H1 (cell line): ENCODE measurements at regions not wholly inside any gene's neighbourhood (a gene's known extent, or its start where the extent isn't known, plus 50 kb on each side); places are given as distances from the start of the nearest gene placed in this dataset.

Source experiments
- CTCF ChIA-PET: fragments of 300-600 bp; sonication (Branson Sonifier 250); formaldehyde crosslinking; loops from one replicate; lab custom pipeline; 2021; ENCODE audit not compliant: partially characterized antibody; lab: Charles Lee
- POLR2A ChIA-PET: fragments of 300-600 bp; sonication (Branson Sonifier 250); formaldehyde crosslinking; loops from one replicate; lab custom pipeline; 2021; ENCODE audit warnings: inconsistent platforms; ENCODE audit not compliant: partially characterized antibody; lab: Charles Lee
- DNase-seq, 2 experiments: peaks; one replicate each; pipeline versions ENCODE4 v3.0.0 to v3.0.0-alpha.2; 2010 to 2022; ENCODE audit warnings: low spot score in 2 of 2, low read depth in 1 of 2, mixed read lengths in 1 of 2
- FAIRE-seq: peaks from 2 replicates; lab custom pipeline; 2011; peaks lifted over from hg19 to GRCh38; lab: Jason Lieb, UNC
- H2AFZ ChIP-seq: 2 replicates; pipeline ENCODE4 v1.8.1; 2012; ENCODE audit warnings: low read length, inconsistent platforms
- H2AK5ac ChIP-seq: 2 replicates; pipeline ENCODE4 v1.6.1; 2013; ENCODE audit warnings: low read depth, low read length
- H2BK120ac ChIP-seq: replicated peaks from 2 replicates; pipeline ENCODE3; 2013; ENCODE audit warnings: low read depth, low read length, inconsistent platforms
- H2BK12ac ChIP-seq: 2 replicates; pipeline ENCODE4 v1.6.1; 2013; ENCODE audit warnings: low read depth, low read length
- H2BK15ac ChIP-seq: 2 replicates; pipeline ENCODE4 v1.6.1; 2013; ENCODE audit warnings: low read length
- H2BK20ac ChIP-seq: 2 replicates; pipeline ENCODE4 v1.6.1; 2013; ENCODE audit warnings: low read length
- H2BK5ac ChIP-seq: 2 replicates; pipeline ENCODE4 v1.6.1; 2013; ENCODE audit warnings: low read depth, low read length
- H3K14ac ChIP-seq: 2 replicates; pipeline ENCODE4 v1.6.1; 2013; ENCODE audit warnings: inconsistent platforms; ENCODE audit not compliant: insufficient read length
- H3K18ac ChIP-seq: 2 replicates; pipeline ENCODE4 v1.6.1; 2013; ENCODE audit warnings: low read length; ENCODE audit errors: extremely low read depth
- H3K23ac ChIP-seq: 2 replicates; pipeline ENCODE4 v1.6.1; 2013; ENCODE audit warnings: inconsistent platforms; ENCODE audit not compliant: insufficient read length
- H3K23me2 ChIP-seq: 2 replicates; pipeline ENCODE4 v1.6.1; 2013; ENCODE audit warnings: low read depth, low read length
- H3K27ac ChIP-seq: 2 replicates; pipeline ENCODE4 v1.6.1; 2011; ENCODE audit warnings: low read depth, low read length, inconsistent platforms
- H3K27me3 ChIP-seq, 4 experiments: replicated peaks in 1 of 4; 1 replicate in 1 of 4; 2 replicates in 3 of 4; pipeline versions ENCODE4 v1.6.1 to v1.8.1; 2011 to 2013; ENCODE audit warnings: low read length in 3 of 4, mild to moderate bottlenecking in 3 of 4, inconsistent platforms in 2 of 4, mixed read lengths in 2 of 4, moderate library complexity in 1 of 4; ENCODE audit not compliant: control insufficient read depth in 3 of 4, insufficient read depth in 3 of 4; ENCODE audit errors: extremely low read depth in 1 of 4
- H3K36me3 ChIP-seq, 4 experiments: 2 replicates each; pipeline versions ENCODE4 v1.6.1 to v1.8.1; 2011 to 2013; ENCODE audit warnings: mild to moderate bottlenecking in 4 of 4, low read length in 3 of 4, moderate library complexity in 2 of 4, control low read depth in 1 of 4, inconsistent platforms in 1 of 4; ENCODE audit not compliant: insufficient read depth in 4 of 4, control insufficient read depth in 2 of 4
- H3K4ac ChIP-seq: replicated peaks from 2 replicates; pipeline ENCODE3; 2013; ENCODE audit warnings: low read length, low read depth, mixed read lengths, inconsistent platforms; ENCODE audit not compliant: insufficient read length
- H3K4me1 ChIP-seq, 4 experiments: replicated peaks in 1 of 4; 1 replicate in 1 of 4; 2 replicates in 3 of 4; pipeline versions ENCODE4 v1.6.1 to v1.8.1; 2011 to 2013; ENCODE audit warnings: low read length in 3 of 4, inconsistent platforms in 2 of 4, mixed read lengths in 1 of 4; ENCODE audit not compliant: insufficient read depth in 4 of 4, control insufficient read depth in 3 of 4
- H3K4me2 ChIP-seq, 2 experiments: 2 replicates each; pipeline versions ENCODE4 v1.6.1 to v1.8.1; 2011 to 2013; ENCODE audit warnings: low read depth in 2 of 2, low read length in 2 of 2, control low read depth in 1 of 2, inconsistent platforms in 1 of 2, mild to moderate bottlenecking in 1 of 2; ENCODE audit not compliant: insufficient read depth in 1 of 2
- H3K4me3 ChIP-seq, 4 experiments: fragments of 200-600, 300-600 bp in 1 of 4; sonication (generic), shearing (Covaris generic), sonication (Bioruptor Twin) in 1 of 4; 2 replicates each; pipeline versions ENCODE4 v1.5.1 to v1.8.1; 2011 to 2016; ENCODE audit warnings: low read length in 4 of 4, low read depth in 3 of 4, control low read depth in 2 of 4, inconsistent platforms in 2 of 4, mild to moderate bottlenecking in 2 of 4, mixed read lengths in 1 of 4, moderate library complexity in 1 of 4; ENCODE audit not compliant: insufficient read depth in 2 of 4; ENCODE audit errors: extremely low read depth in 1 of 4
- H3K56ac ChIP-seq: replicated peaks from 2 replicates; pipeline ENCODE3; 2013; ENCODE audit warnings: low read depth, mild to moderate bottlenecking, mixed read lengths, low read length, inconsistent platforms; ENCODE audit not compliant: insufficient read length
- H3K79me1 ChIP-seq: 2 replicates; pipeline ENCODE4 v1.6.1; 2013; ENCODE audit warnings: low read depth, low read length, control low read depth
- H3K79me2 ChIP-seq, 2 experiments: 2 replicates each; pipeline versions ENCODE4 v1.6.1 to v1.8.1; 2012 to 2013; ENCODE audit warnings: low read length in 2 of 2, mild to moderate bottlenecking in 2 of 2, inconsistent platforms in 1 of 2; ENCODE audit not compliant: insufficient read depth in 2 of 2, control insufficient read depth in 1 of 2
- H3K9ac ChIP-seq, 4 experiments: replicated peaks in 1 of 4; 1 replicate in 1 of 4; 2 replicates in 3 of 4; pipeline versions ENCODE4 v1.6.1 to v1.8.1; 2011 to 2013; ENCODE audit warnings: low read depth in 3 of 4, low read length in 3 of 4, control low read depth in 2 of 4, mild to moderate bottlenecking in 2 of 4, moderate library complexity in 2 of 4, inconsistent platforms in 1 of 4; ENCODE audit errors: extremely low read depth in 1 of 4
- H3K9me3 ChIP-seq, 2 experiments: 2 replicates each; pipeline versions ENCODE4 v1.6.1 to v1.8.1; 2012 to 2013; ENCODE audit warnings: mild to moderate bottlenecking in 2 of 2, moderate library complexity in 2 of 2, control low read depth in 1 of 2, inconsistent platforms in 1 of 2, low read depth in 1 of 2, low read length in 1 of 2, mixed read lengths in 1 of 2; ENCODE audit not compliant: insufficient read depth in 2 of 2
- H4K20me1 ChIP-seq, 2 experiments: replicated peaks in 1 of 2; 2 replicates each; pipeline versions ENCODE3 to v1.8.1; 2011 to 2013; ENCODE audit warnings: inconsistent platforms in 2 of 2, low read length in 2 of 2, mild to moderate bottlenecking in 1 of 2; ENCODE audit not compliant: insufficient read depth in 2 of 2, control insufficient read depth in 1 of 2
- H4K5ac ChIP-seq: 2 replicates; pipeline ENCODE4 v1.6.1; 2013; ENCODE audit warnings: low read length, low read depth, mixed read lengths, inconsistent platforms; ENCODE audit not compliant: insufficient read length
- H4K8ac ChIP-seq: 2 replicates; pipeline ENCODE4 v1.8.0; 2013; ENCODE audit warnings: mild to moderate bottlenecking, moderate library complexity, low read length, inconsistent platforms; ENCODE audit not compliant: insufficient read depth; ENCODE audit errors: extremely low read depth
- H4K91ac ChIP-seq: replicated peaks from 2 replicates; pipeline ENCODE3; 2013; ENCODE audit warnings: low read length, mixed read lengths, inconsistent platforms; ENCODE audit not compliant: insufficient read length
- CBX5 ChIP-seq: fragments of 300-800, 300-1000 bp; sonication (generic); IDR thresholded peaks from 2 replicates; pipeline ENCODE4 v1.7.1; 2016; ENCODE audit warnings: antibody characterized with exemption, low read length, low read depth
- CREB1 ChIP-seq: IDR thresholded peaks from 2 replicates; pipeline ENCODE4 v1.6.1; 2012; ENCODE audit warnings: inconsistent platforms
- CTBP2 ChIP-seq: IDR thresholded peaks from 2 replicates; pipeline ENCODE4 v1.7.0; 2011; ENCODE audit warnings: borderline replicate concordance, mild to moderate bottlenecking, moderate library complexity, mixed read lengths, low read length; ENCODE audit not compliant: insufficient read depth, insufficient read length
- FOSL1 ChIP-seq: IDR thresholded peaks from 2 replicates; pipeline ENCODE4 v1.6.1; 2011; ENCODE audit warnings: mild to moderate bottlenecking, low read depth, low read length, moderate library complexity; ENCODE audit not compliant: insufficient read depth
- JUN ChIP-seq: IDR thresholded peaks from 2 replicates; pipeline ENCODE4 v1.6.1; 2011; ENCODE audit warnings: low read depth, mild to moderate bottlenecking, improper control_type of control experiment, low read length
- KDM4A ChIP-seq: IDR thresholded peaks from one replicate; pipeline ENCODE4 v1.7.1; 2012; ENCODE audit warnings: low read depth, mild to moderate bottlenecking, moderate library complexity, low read length, inconsistent platforms; ENCODE audit not compliant: severe bottlenecking
- POLR2AphosphoS5 ChIP-seq: IDR thresholded peaks from 2 replicates; pipeline ENCODE4 v1.6.1; 2011; ENCODE audit warnings: low read depth, low read length
- RFX5 ChIP-seq: IDR thresholded peaks from 2 replicates; pipeline ENCODE4 v1.6.1; 2011; ENCODE audit warnings: low read depth, low read length, improper control_type of control experiment, borderline replicate concordance
- SIRT6 ChIP-seq: IDR thresholded peaks from one replicate; pipeline ENCODE4 v1.7.1; 2012; ENCODE audit warnings: low read length, inconsistent platforms
- SIX5 ChIP-seq: IDR thresholded peaks from 2 replicates; pipeline ENCODE4 v1.6.1; 2011; ENCODE audit warnings: mild to moderate bottlenecking, low read depth, low read length
- SP1 ChIP-seq: IDR thresholded peaks from 2 replicates; pipeline ENCODE4 v1.6.1; 2011; ENCODE audit warnings: low read depth, low read length
- SUZ12 ChIP-seq: fragments of 200-600 bp; sonication (generic); IDR thresholded peaks from 2 replicates; pipeline ENCODE4 v1.6.1; 2012; ENCODE audit warnings: mild to moderate bottlenecking, inconsistent platforms, low read length, moderate library complexity, mixed read lengths
- TAF1 ChIP-seq: IDR thresholded peaks from 2 replicates; pipeline ENCODE4 v1.6.1; 2011; ENCODE audit warnings: mild to moderate bottlenecking, low read depth, low read length
- WGBS, 2 experiments: shearing (Covaris generic) in 1 of 2; methylation state at CpG; one replicate each; pipeline versions ENCODE4 v1.1.6 to v1.1.7; 2013 to 2015; ENCODE audit warnings: low lambda C conversion rate in 2 of 2, mixed read lengths in 2 of 2, inconsistent platforms in 1 of 2, low coverage in 1 of 2, missing lambda C conversion rate in 1 of 2; ENCODE audit not compliant: insufficient replicate concordance in 2 of 2, insufficient coverage in 1 of 2, insufficient read length in 1 of 2; ENCODE audit errors: extremely low coverage in 1 of 2, missing lambda C conversion rate in 1 of 2; 5-methylcytosine and 5-hydroxymethylcytosine counted together
- TF ChIP-seq, protein P1 (sequence below), 3 experiments: IDR thresholded peaks; 1 replicate in 2 of 3; 2 replicates in 1 of 3; pipeline versions ENCODE4 v1.5.1 to v1.6.1; 2011; ENCODE audit warnings: low read length in 3 of 3, mild to moderate bottlenecking in 3 of 3, inconsistent platforms in 2 of 3, low read depth in 1 of 3, moderate library complexity in 1 of 3; ENCODE audit not compliant: insufficient read depth in 1 of 3; ENCODE audit errors: control extremely low read depth in 1 of 3

GRCh38 chr3:86782866-86783265 lies 208.1 kb downstream of the VGLL3 start:
- no peak overlapping the region for H3K9ac ChIP-seq
- H2BK120ac ChIP-seq: no peak overlapping the region
- WGBS, 2 experiments: 75% methylated on average over 4 of the region's 4 CpGs; no CpG with 5 or more reads in 1 of the 2 experiments
- H3K4ac ChIP-seq: no peak overlapping the region
- ChIA-PET CTCF (no interaction called here), POLR2A (no interaction called here)
- no peak overlapping the region for H2BK20ac ChIP-seq
- no peak overlapping the region for H3K4me2 ChIP-seq
- H3K36me3 ChIP-seq: no peaks in the 10 kb centered on the region
- no peak overlapping the region for H2AFZ ChIP-seq
- H3K23me2 ChIP-seq: no peaks in the 10 kb centered on the region; the same call in 1 of the 2 replicates
- DNase-seq: no peak
- no peak overlapping the region for H4K8ac ChIP-seq
- FAIRE-seq: no peak
- H4K5ac ChIP-seq: no peak overlapping the region
- H4K20me1 ChIP-seq: no peaks in the 10 kb centered on the region
- no peak overlapping the region for H2BK15ac ChIP-seq
- no peak overlapping the region for H2BK12ac ChIP-seq
- no peak overlapping the region for H3K14ac ChIP-seq
- H3K18ac ChIP-seq: no peak overlapping the region
- no peaks in the 10 kb centered on the region for H3K79me2 ChIP-seq
- H3K56ac ChIP-seq: no peak overlapping the region
- no peaks in the 10 kb centered on the region for H3K27me3 ChIP-seq
- no peak overlapping the region for H2AK5ac ChIP-seq
- no peak overlapping the region for H3K23ac ChIP-seq
- H3K79me1 ChIP-seq: no peaks in the 10 kb centered on the region
- H3K9me3 ChIP-seq: no peaks in the 10 kb centered on the region
- H3K27ac ChIP-seq: no peak overlapping the region
- H2BK5ac ChIP-seq: no peak overlapping the region
- H3K4me1 ChIP-seq: no peaks in the 10 kb centered on the region
- no peak overlapping the region for H3K4me3 ChIP-seq
- no peak overlapping the region for H4K91ac ChIP-seq
- TF ChIP-seq, protein P1, sequence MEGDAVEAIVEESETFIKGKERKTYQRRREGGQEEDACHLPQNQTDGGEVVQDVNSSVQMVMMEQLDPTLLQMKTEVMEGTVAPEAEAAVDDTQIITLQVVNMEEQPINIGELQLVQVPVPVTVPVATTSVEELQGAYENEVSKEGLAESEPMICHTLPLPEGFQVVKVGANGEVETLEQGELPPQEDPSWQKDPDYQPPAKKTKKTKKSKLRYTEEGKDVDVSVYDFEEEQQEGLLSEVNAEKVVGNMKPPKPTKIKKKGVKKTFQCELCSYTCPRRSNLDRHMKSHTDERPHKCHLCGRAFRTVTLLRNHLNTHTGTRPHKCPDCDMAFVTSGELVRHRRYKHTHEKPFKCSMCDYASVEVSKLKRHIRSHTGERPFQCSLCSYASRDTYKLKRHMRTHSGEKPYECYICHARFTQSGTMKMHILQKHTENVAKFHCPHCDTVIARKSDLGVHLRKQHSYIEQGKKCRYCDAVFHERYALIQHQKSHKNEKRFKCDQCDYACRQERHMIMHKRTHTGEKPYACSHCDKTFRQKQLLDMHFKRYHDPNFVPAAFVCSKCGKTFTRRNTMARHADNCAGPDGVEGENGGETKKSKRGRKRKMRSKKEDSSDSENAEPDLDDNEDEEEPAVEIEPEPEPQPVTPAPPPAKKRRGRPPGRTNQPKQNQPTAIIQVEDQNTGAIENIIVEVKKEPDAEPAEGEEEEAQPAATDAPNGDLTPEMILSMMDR (IDR thresholded peaks at IDR 0.05; ENCODE audit: control extremely low read depth in 1 of 3, insufficient read depth in 1 of 3, low read depth in 1 of 3, low read length in 3 of 3): no peak
- TF ChIP-seq CREB1 (no peak), SIX5 (no peak), SIRT6 (no peak), KDM4A (no peak), RFX5 (no peak), POLR2AphosphoS5 (no peak), FOSL1 (no peak), CBX5 (no peak), SP1 (no peak), TAF1 (no peak), CTBP2 (no peak), JUN (no peak), SUZ12 (no peak)
